ENCODE measurements at regions not wholly inside any gene's neighbourhood (a gene's known extent, or its start where the extent isn't known, plus 50 kb on each side); places are given as distances from the start of the nearest gene placed in this dataset.

DNA sequence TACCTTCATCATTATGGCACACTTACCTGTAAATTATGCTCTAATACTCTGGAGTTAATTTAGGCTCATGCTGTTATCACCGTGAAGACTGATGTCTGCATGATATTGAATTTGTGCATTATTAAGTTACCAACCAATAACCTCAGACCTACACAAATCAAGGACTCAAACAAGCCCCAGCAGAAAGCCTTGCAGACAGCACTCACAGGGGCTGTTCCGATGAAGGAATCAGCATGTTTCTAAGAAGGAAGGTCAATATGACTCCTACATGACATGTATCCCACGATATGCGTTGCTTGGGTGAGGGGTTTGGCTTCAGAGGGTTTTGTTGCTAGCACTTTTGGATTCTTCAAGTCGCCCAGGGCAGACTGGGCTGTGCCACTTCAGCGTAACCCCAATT is 1071.2 kb upstream of the SLC10A2 start:
- Histone ChIP-seq H3K36me3 (ENCODE audit: control insufficient read depth in 2 of 2, insufficient read depth in 1 of 2, low read length in 2 of 2) (no peaks in the 10 kb centered on the region), H3K4me3 (ENCODE audit: low read depth, low read length) (no peak overlapping the region), H3K9me3 (ENCODE audit: control insufficient read depth, insufficient read depth, low read depth, low read length) (no peaks in the 10 kb centered on the region), H3K4me1 (ENCODE audit: control insufficient read depth, insufficient read depth, low read length) (no peaks in the 10 kb centered on the region), H3K27ac (ENCODE audit: extremely low read depth, low read depth, low read length) (no peak overlapping the region)
- TF ChIP-seq ZNF112 (tag by site-specific recombination; IDR thresholded peaks at IDR 0.05) = no peak
- no peak for TF ChIP-seq HOXA7 (CRISPR knock-in tag; IDR thresholded peaks at IDR 0.05; ENCODE audit: borderline replicate concordance)
- TF ChIP-seq ZNF146 (tag by site-specific recombination; IDR thresholded peaks at IDR 0.05) = no peak
- TF ChIP-seq, protein P1, sequence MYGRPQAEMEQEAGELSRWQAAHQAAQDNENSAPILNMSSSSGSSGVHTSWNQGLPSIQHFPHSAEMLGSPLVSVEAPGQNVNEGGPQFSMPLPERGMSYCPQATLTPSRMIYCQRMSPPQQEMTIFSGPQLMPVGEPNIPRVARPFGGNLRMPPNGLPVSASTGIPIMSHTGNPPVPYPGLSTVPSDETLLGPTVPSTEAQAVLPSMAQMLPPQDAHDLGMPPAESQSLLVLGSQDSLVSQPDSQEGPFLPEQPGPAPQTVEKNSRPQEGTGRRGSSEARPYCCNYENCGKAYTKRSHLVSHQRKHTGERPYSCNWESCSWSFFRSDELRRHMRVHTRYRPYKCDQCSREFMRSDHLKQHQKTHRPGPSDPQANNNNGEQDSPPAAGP (tag by site-specific recombination; IDR thresholded peaks at IDR 0.05) = no peak
- no peak for TF ChIP-seq ZNF138 (tag by site-specific recombination; IDR thresholded peaks at IDR 0.05; ENCODE audit: borderline replicate concordance)
- no peak for TF ChIP-seq ZBTB1 (tag by site-specific recombination; IDR thresholded peaks at IDR 0.05)
- no peak for TF ChIP-seq ZNF514 (tag by site-specific recombination; IDR thresholded peaks at IDR 0.05)
- TF ChIP-seq ZNF169 (tag by site-specific recombination; IDR thresholded peaks at IDR 0.05) = no peak
- TF ChIP-seq ZNF423 (tag by site-specific recombination; IDR thresholded peaks at IDR 0.05) = no peak
- TF ChIP-seq ZNF48 (tag by site-specific recombination; IDR thresholded peaks at IDR 0.05) = no peak
- TF ChIP-seq KLF10 (tag by site-specific recombination; IDR thresholded peaks at IDR 0.05) = no peak
- no peak for TF ChIP-seq SETDB1 (IDR thresholded peaks at IDR 0.05; ENCODE audit: insufficient read length, low read length)
- TF ChIP-seq, protein P2, sequence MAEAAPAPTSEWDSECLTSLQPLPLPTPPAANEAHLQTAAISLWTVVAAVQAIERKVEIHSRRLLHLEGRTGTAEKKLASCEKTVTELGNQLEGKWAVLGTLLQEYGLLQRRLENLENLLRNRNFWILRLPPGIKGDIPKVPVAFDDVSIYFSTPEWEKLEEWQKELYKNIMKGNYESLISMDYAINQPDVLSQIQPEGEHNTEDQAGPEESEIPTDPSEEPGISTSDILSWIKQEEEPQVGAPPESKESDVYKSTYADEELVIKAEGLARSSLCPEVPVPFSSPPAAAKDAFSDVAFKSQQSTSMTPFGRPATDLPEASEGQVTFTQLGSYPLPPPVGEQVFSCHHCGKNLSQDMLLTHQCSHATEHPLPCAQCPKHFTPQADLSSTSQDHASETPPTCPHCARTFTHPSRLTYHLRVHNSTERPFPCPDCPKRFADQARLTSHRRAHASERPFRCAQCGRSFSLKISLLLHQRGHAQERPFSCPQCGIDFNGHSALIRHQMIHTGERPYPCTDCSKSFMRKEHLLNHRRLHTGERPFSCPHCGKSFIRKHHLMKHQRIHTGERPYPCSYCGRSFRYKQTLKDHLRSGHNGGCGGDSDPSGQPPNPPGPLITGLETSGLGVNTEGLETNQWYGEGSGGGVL (tag by site-specific recombination; IDR thresholded peaks at IDR 0.05) = no peak
- TF ChIP-seq, protein P3, sequence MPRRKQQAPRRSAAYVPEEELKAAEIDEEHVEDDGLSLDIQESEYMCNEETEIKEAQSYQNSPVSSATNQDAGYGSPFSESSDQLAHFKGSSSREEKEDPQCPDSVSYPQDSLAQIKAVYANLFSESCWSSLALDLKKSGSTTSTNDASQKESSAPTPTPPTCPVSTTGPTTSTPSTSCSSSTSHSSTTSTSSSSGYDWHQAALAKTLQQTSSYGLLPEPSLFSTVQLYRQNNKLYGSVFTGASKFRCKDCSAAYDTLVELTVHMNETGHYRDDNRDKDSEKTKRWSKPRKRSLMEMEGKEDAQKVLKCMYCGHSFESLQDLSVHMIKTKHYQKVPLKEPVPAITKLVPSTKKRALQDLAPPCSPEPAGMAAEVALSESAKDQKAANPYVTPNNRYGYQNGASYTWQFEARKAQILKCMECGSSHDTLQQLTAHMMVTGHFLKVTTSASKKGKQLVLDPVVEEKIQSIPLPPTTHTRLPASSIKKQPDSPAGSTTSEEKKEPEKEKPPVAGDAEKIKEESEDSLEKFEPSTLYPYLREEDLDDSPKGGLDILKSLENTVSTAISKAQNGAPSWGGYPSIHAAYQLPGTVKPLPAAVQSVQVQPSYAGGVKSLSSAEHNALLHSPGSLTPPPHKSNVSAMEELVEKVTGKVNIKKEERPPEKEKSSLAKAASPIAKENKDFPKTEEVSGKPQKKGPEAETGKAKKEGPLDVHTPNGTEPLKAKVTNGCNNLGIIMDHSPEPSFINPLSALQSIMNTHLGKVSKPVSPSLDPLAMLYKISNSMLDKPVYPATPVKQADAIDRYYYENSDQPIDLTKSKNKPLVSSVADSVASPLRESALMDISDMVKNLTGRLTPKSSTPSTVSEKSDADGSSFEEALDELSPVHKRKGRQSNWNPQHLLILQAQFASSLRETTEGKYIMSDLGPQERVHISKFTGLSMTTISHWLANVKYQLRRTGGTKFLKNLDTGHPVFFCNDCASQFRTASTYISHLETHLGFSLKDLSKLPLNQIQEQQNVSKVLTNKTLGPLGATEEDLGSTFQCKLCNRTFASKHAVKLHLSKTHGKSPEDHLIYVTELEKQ (tag by site-specific recombination; IDR thresholded peaks at IDR 0.05; ENCODE audit: borderline replicate concordance) = no peak
- TF ChIP-seq, protein P4, sequence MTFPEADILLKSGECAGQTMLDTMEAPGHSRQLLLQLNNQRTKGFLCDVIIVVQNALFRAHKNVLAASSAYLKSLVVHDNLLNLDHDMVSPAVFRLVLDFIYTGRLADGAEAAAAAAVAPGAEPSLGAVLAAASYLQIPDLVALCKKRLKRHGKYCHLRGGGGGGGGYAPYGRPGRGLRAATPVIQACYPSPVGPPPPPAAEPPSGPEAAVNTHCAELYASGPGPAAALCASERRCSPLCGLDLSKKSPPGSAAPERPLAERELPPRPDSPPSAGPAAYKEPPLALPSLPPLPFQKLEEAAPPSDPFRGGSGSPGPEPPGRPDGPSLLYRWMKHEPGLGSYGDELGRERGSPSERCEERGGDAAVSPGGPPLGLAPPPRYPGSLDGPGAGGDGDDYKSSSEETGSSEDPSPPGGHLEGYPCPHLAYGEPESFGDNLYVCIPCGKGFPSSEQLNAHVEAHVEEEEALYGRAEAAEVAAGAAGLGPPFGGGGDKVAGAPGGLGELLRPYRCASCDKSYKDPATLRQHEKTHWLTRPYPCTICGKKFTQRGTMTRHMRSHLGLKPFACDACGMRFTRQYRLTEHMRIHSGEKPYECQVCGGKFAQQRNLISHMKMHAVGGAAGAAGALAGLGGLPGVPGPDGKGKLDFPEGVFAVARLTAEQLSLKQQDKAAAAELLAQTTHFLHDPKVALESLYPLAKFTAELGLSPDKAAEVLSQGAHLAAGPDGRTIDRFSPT (tag by site-specific recombination; IDR thresholded peaks at IDR 0.05) = no peak
- TF ChIP-seq ZNF585B (tag by site-specific recombination; IDR thresholded peaks at IDR 0.05) = no peak
- no peak for TF ChIP-seq GLI2 (tag by site-specific recombination; IDR thresholded peaks at IDR 0.05; ENCODE audit: borderline replicate concordance, low read depth)
- POLR2A ChIA-PET = no interaction called here
- CTCF ChIA-PET = no interaction called here

DNA sequence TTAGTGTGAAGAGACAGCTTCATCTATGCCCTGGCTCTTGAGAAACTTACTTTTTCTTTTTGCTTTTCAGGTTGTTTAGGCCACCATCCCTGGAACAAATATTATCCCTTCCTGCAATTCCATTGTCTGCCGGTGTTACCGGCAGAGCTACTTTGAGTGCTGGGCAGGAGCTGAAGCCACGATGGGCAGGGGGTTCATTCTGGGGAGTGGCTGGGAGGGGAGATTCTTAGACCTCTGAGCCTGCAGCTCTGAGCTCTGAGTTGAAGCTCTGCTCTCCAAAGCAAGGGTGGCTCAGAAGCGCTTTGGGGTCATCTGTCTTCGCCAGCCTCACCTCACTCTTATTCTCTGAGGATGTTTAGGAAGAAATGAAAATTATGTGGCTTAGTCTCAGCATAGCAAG is 1066.6 kb upstream of the SLC10A2 start:
- Histone ChIP-seq H3K4me3 (ENCODE audit: low read depth, low read length) (no peak overlapping the region), H3K27ac (ENCODE audit: extremely low read depth, low read depth, low read length) (no peak overlapping the region), H3K36me3 (ENCODE audit: control insufficient read depth in 2 of 2, insufficient read depth in 1 of 2, low read length in 2 of 2) (no peaks in the 10 kb centered on the region), H3K4me1 (ENCODE audit: control insufficient read depth, insufficient read depth, low read length) (no peaks in the 10 kb centered on the region), H3K9me3 (ENCODE audit: control insufficient read depth, insufficient read depth, low read depth, low read length) (no peaks in the 10 kb centered on the region)
- CTCF ChIA-PET = no interaction called here
- POLR2A ChIA-PET = no interaction called here
- TF ChIP-seq, protein P5, sequence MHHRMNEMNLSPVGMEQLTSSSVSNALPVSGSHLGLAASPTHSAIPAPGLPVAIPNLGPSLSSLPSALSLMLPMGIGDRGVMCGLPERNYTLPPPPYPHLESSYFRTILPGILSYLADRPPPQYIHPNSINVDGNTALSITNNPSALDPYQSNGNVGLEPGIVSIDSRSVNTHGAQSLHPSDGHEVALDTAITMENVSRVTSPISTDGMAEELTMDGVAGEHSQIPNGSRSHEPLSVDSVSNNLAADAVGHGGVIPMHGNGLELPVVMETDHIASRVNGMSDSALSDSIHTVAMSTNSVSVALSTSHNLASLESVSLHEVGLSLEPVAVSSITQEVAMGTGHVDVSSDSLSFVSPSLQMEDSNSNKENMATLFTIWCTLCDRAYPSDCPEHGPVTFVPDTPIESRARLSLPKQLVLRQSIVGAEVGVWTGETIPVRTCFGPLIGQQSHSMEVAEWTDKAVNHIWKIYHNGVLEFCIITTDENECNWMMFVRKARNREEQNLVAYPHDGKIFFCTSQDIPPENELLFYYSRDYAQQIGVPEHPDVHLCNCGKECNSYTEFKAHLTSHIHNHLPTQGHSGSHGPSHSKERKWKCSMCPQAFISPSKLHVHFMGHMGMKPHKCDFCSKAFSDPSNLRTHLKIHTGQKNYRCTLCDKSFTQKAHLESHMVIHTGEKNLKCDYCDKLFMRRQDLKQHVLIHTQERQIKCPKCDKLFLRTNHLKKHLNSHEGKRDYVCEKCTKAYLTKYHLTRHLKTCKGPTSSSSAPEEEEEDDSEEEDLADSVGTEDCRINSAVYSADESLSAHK (tag by site-specific recombination; IDR thresholded peaks at IDR 0.05) = no peak
- TF ChIP-seq, protein P6, sequence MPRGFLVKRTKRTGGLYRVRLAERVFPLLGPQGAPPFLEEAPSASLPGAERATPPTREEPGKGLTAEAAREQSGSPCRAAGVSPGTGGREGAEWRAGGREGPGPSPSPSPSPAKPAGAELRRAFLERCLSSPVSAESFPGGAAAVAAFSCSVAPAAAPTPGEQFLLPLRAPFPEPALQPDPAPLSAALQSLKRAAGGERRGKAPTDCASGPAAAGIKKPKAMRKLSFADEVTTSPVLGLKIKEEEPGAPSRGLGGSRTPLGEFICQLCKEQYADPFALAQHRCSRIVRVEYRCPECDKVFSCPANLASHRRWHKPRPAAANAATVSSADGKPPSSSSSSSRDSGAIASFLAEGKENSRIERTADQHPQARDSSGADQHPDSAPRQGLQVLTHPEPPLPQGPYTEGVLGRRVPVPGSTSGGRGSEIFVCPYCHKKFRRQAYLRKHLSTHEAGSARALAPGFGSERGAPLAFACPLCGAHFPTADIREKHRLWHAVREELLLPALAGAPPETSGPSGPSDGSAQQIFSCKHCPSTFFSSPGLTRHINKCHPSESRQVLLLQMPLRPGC (tag by site-specific recombination; IDR thresholded peaks at IDR 0.05) = no peak
- TF ChIP-seq ZNF174 (tag by site-specific recombination; IDR thresholded peaks at IDR 0.05) (no peak), ZNF416 (tag by site-specific recombination; IDR thresholded peaks at IDR 0.05) (no peak), SP3 (tag by site-specific recombination; IDR thresholded peaks at IDR 0.05) (no peak), ZNF501 (tag by site-specific recombination; IDR thresholded peaks at IDR 0.05) (no peak)
